Prostate gland (tissue), 2 donors: ENCODE measurements at regions not wholly inside any gene's neighbourhood (a gene's known extent, or its start where the extent isn't known, plus 50 kb on each side); places are given as distances from the start of the nearest gene placed in this dataset.

ENCODE experiments used
- DNase-seq: peaks from one replicate; pipeline ENCODE4 v3.0.0-alpha.2; 2019; ENCODE audit warnings: low spot score
- H3K27ac ChIP-seq, 2 donors: fragments of 200-600 bp; sonication (generic); 2 replicates each; pipeline ENCODE4 v1.5.1; 2017 to 2019
- H3K27me3 ChIP-seq: fragments of 200-600 bp; sonication (generic); replicated peaks from 2 replicates; pipeline ENCODE4 v1.5.1; 2019; ENCODE audit not compliant: insufficient read depth
- H3K36me3 ChIP-seq, 2 donors: fragments of 200-600 bp; sonication (generic); 1 replicate in 1 of 2; 2 replicates in 1 of 2; pipeline versions ENCODE4 v1.5.1 to v1.8.1; 2017 to 2019
- H3K4me1 ChIP-seq: fragments of 200-600 bp; sonication (generic); replicated peaks from 2 replicates; pipeline ENCODE4 v1.5.1; 2019
- H3K4me3 ChIP-seq, 2 donors: fragments of 200-600 bp; sonication (generic); 2 replicates each; pipeline ENCODE4 v1.5.1; 2017 to 2019
- H3K9me3 ChIP-seq: fragments of 200-600 bp; sonication (generic); 2 replicates; pipeline ENCODE4 v1.5.1; 2017
- POLR2A ChIP-seq: fragments of 450-650 bp; IDR thresholded peaks from one replicate; pipeline ENCODE4 v1.6.1; 2016; ENCODE audit warnings: antibody characterized with exemption, mild to moderate bottlenecking
- POLR2AphosphoS5 ChIP-seq: sonication (generic); formaldehyde crosslinking; IDR thresholded peaks from one replicate; pipeline ENCODE4 v1.6.1; 2017; ENCODE audit warnings: antibody characterized with exemption
- WGBS: methylation state at CpG from one replicate; pipeline ENCODE4 v1.1.5; 2018; 5-methylcytosine and 5-hydroxymethylcytosine counted together
- intact Hi-C: fragments of 100-400 bp; cut with DNase I; formaldehyde crosslinking; loops from one replicate; pipeline ENCODE4 v1.14.2; 2022
- TF ChIP-seq, protein P1 (sequence below), 4 experiments: fragments of 200-600 bp in 2 of 4; fragments of 450-650 bp in 2 of 4; sonication (generic) in 2 of 4; IDR thresholded peaks; 1 replicate in 3 of 4; 2 replicates in 1 of 4; pipeline ENCODE4 v1.5.1; 2016 to 2019; ENCODE audit warnings: antibody characterized with exemption in 4 of 4, mild to moderate bottlenecking in 2 of 4, moderate library complexity in 2 of 4

DNA sequence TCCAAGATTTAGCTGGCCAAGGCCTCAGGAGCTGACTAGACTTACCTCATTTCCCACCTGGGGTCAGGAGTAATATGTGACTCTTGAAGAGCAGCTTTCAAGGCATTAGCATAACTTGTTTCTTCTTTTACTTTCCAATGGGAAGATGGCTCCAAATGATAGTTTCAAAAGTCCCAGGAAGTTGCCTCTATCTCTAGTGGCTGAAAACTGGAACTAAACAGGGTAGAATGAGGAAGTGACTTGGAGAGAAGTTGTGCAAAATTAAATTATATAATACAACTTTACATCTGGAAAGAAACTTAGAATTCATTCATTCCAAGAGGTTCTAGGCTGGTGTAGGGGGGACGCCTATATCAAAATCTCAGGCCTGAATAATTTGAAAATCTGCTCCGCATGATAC is 250.1 kb upstream of the FMN2 start:
- Histone ChIP-seq H3K27me3 (no peaks in the 10 kb centered on the region), H3K27ac (no peak overlapping the region), H3K36me3 (no peaks in the 10 kb centered on the region), H3K4me3 (no peak overlapping the region), H3K9me3 (no peaks in the 10 kb centered on the region), H3K4me1 (no peaks in the 10 kb centered on the region)
- WGBS: 98% methylated on average over 2 of the region's 2 CpGs
- TF ChIP-seq POLR2A: no peak
- TF ChIP-seq POLR2AphosphoS5: no peak
- TF ChIP-seq, protein P1, sequence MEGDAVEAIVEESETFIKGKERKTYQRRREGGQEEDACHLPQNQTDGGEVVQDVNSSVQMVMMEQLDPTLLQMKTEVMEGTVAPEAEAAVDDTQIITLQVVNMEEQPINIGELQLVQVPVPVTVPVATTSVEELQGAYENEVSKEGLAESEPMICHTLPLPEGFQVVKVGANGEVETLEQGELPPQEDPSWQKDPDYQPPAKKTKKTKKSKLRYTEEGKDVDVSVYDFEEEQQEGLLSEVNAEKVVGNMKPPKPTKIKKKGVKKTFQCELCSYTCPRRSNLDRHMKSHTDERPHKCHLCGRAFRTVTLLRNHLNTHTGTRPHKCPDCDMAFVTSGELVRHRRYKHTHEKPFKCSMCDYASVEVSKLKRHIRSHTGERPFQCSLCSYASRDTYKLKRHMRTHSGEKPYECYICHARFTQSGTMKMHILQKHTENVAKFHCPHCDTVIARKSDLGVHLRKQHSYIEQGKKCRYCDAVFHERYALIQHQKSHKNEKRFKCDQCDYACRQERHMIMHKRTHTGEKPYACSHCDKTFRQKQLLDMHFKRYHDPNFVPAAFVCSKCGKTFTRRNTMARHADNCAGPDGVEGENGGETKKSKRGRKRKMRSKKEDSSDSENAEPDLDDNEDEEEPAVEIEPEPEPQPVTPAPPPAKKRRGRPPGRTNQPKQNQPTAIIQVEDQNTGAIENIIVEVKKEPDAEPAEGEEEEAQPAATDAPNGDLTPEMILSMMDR (IDR thresholded peaks at IDR 0.05): no peak
- DNase-seq: no peak
- intact Hi-C loops: no loop called here

DNA sequence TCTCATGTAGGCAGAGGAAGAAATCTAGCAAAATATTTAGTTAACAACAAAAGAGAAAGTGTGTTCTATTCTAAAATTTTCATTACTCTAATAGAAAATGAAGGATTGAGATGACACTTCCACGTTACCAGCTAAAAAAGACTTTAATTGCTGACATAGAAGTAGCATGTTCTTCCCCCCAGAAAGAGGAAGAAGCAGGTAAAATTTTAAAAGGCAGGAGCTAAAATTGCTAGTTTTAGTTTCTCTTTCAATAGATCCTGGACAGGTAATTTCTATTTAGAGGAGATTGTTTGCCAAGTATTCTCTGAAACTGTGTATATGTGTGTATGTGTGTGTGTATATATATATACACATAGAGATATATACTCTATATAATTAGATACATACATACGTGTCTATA is 248.1 kb upstream of the FMN2 start:
- H3K27ac ChIP-seq: no peak overlapping the region
- no peaks in the 10 kb centered on the region for H3K9me3 ChIP-seq
- DNase-seq: no peak
- 90% methylated on average over 2 of the region's 2 CpGs for WGBS
- TF ChIP-seq POLR2AphosphoS5 (no peak), POLR2A (no peak)
- TF ChIP-seq, protein P1 (IDR thresholded peaks at IDR 0.05): no peak
- H3K27me3 ChIP-seq: no peaks in the 10 kb centered on the region
- H3K4me1 ChIP-seq: no peaks in the 10 kb centered on the region
- no peak overlapping the region for H3K4me3 ChIP-seq
- intact Hi-C loops: no loop called here
- no peaks in the 10 kb centered on the region for H3K36me3 ChIP-seq

DNA sequence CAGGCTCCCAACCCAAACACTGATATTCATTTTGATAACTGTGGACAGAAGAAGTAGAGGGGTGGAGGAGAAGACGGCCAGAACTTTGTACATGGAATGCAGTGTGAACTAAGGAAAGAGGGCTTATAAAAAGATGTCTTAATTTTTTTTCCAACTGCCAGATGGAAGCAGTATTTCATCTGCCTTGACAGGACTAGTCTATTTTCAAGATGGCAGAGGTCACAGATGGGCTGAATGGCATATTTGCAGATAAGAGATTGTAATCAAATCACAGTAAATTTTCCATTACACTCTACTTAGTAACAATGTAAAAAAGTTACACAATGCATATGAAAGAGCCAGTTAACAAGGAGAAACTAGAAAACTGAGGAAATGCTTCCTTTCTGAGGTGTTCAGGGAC is 246.8 kb upstream of the FMN2 start:
- H3K4me1 ChIP-seq: no peaks in the 10 kb centered on the region
- no peaks in the 10 kb centered on the region for H3K9me3 ChIP-seq
- intact Hi-C loops: no loop called here
- no peak overlapping the region for H3K27ac ChIP-seq
- no peak overlapping the region for H3K4me3 ChIP-seq
- TF ChIP-seq, protein P1 (IDR thresholded peaks at IDR 0.05): no peak
- no peak for TF ChIP-seq POLR2AphosphoS5
- TF ChIP-seq POLR2A: no peak
- DNase-seq: no peak
- H3K36me3 ChIP-seq: no peaks in the 10 kb centered on the region
- 48% methylated on average over 1 of the region's 1 CpG for WGBS
- H3K27me3 ChIP-seq: no peaks in the 10 kb centered on the region

DNA sequence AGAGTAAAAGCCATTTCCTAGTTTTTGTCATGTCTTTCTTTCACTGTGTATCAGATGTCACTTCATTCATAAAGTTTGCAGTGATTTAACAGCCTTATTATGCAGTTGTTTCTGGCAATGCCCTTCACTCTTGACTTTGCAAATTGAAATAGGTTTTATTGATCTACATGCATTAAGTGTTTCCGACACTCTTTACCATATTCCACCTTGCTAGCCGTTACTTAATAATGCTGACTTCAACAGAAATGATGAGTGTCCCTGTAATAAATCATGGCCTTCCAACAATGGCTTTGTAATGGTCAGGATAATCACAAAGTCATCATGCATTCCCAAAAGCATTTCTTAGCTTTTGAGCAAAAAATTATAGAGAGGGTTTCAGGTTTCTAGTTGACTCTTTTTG is 236.8 kb upstream of the FMN2 start:
- Histone ChIP-seq H3K36me3 (no peaks in the 10 kb centered on the region), H3K27me3 (no peaks in the 10 kb centered on the region), H3K4me3 (no peak overlapping the region), H3K27ac (no peak overlapping the region), H3K4me1 (no peaks in the 10 kb centered on the region), H3K9me3 (no peaks in the 10 kb centered on the region)
- 61% methylated on average over 2 of the region's 2 CpGs for WGBS
- TF ChIP-seq POLR2A (no peak), POLR2AphosphoS5 (no peak)
- TF ChIP-seq, protein P1 (IDR thresholded peaks at IDR 0.05): no peak
- intact Hi-C loops: no loop called here
- DNase-seq: no peak

DNA sequence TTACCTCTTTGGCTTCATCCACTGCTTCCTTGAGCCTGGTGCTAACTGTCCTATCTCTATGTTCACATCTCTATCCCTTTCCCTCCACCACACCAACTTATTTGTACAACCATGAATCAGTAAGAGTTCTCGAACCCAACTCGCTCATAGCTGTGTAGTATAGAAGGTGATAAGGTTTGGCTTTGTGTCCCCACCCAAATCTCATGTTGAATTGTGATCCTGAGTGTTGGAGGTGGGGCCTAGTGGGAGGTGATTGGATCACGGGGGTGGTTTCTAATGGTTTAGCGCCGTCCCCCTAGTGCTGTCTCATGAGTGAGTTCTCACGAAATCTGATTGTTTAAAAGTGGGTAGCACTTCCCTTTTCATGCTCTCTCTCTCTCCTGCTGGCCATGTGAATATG is 235.6 kb upstream of the FMN2 start:
- no peak overlapping the region for H3K4me3 ChIP-seq
- H3K36me3 ChIP-seq: no peaks in the 10 kb centered on the region
- TF ChIP-seq POLR2A (no peak), POLR2AphosphoS5 (no peak)
- TF ChIP-seq, protein P1 (IDR thresholded peaks at IDR 0.05): no peak
- no peak overlapping the region for H3K27ac ChIP-seq
- no peaks in the 10 kb centered on the region for H3K27me3 ChIP-seq
- no peaks in the 10 kb centered on the region for H3K4me1 ChIP-seq
- no peak for DNase-seq
- 80% methylated on average over 6 of the region's 6 CpGs for WGBS
- H3K9me3 ChIP-seq: no peaks in the 10 kb centered on the region
- intact Hi-C loops: no loop called here
